Erythroblast (primary cell): ENCODE measurements at regions not wholly inside any gene's neighbourhood (a gene's known extent, or its start where the extent isn't known, plus 50 kb on each side); places are given as distances from the start of the nearest gene placed in this dataset.

Experiments
- GATA1 ChIP-seq: IDR thresholded peaks from 2 replicates; pipeline ENCODE4 v1.6.1; 2011; ENCODE audit warnings: low read depth, mild to moderate bottlenecking, control low read depth, low read length, moderate library complexity
- POLR2A ChIP-seq: IDR thresholded peaks from 2 replicates; pipeline ENCODE4 v1.6.1; 2011; ENCODE audit warnings: mild to moderate bottlenecking, low read length

DNA sequence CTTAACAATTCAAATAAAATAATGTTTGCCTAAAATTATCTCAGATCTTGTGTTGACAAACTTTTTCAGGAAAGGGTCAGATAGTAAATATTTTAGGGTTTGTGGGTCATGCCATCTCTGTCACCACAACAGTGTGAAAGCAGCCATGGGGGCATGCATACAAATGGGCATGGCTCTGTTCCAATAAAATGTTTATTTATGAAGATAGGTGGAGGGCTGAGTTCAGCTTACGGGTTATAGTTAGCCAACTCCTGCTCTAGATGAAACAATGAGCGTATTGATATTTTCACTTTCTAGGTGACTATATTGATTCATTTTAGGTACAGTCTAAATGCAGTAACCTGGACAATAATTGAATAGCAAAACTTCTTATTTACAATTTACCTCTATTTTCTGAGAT lies 533.8 kb upstream of the CLINT1 start:
- TF ChIP-seq POLR2A (no peak), GATA1 (no peak)
